SK-N-SH treated with all-trans-retinoic acid at 6 μM for 48 hours (cell line): ENCODE measurements at regions not wholly inside any gene's neighbourhood (a gene's known extent, or its start where the extent isn't known, plus 50 kb on each side); places are given as distances from the start of the nearest gene placed in this dataset.

Experiments used
- ARNTL ChIP-seq: fragments of 450-650 bp; formaldehyde crosslinking; IDR thresholded peaks from 2 replicates; pipeline ENCODE4 v1.5.0; 2020; ENCODE audit warnings: low read depth, mild to moderate bottlenecking, moderate library complexity, borderline replicate concordance
- CSDC2 ChIP-seq: fragments of 250-450 bp; sonication (Bioruptor Pico); IDR thresholded peaks from 2 replicates; pipeline ENCODE4 v1.5.0; 2020; ENCODE audit warnings: mild to moderate bottlenecking, moderate library complexity
- ISL1 ChIP-seq: fragments of 250-450 bp; sonication (Bioruptor Pico); IDR thresholded peaks from 2 replicates; pipeline ENCODE4 v2.1.2; 2022; ENCODE audit warnings: mild to moderate bottlenecking, moderate library complexity
- RARB ChIP-seq: fragments of 250-450 bp; sonication (Bioruptor Pico); IDR thresholded peaks from 2 replicates; pipeline ENCODE4 v1.8.0; 2021; ENCODE audit warnings: mild to moderate bottlenecking, moderate library complexity
- TCF4 ChIP-seq: fragments of 250-450 bp; sonication (Bioruptor Pico); IDR thresholded peaks from 2 replicates; pipeline ENCODE4 v1.8.0; 2021; ENCODE audit warnings: mild to moderate bottlenecking, moderate library complexity, borderline replicate concordance
- TSHZ2 ChIP-seq: fragments of 250-450 bp; sonication (Bioruptor Pico); IDR thresholded peaks from 2 replicates; pipeline ENCODE4 v1.5.0; 2020; ENCODE audit warnings: mild to moderate bottlenecking, moderate library complexity
- ZC3H10 ChIP-seq: fragments of 250-450 bp; sonication (Bioruptor Pico); IDR thresholded peaks from 2 replicates; pipeline ENCODE4 v1.5.1; 2021; ENCODE audit warnings: mild to moderate bottlenecking, moderate library complexity
- ZFP3 ChIP-seq: fragments of 250-450 bp; sonication (Bioruptor Pico); IDR thresholded peaks from 2 replicates; pipeline ENCODE4 v1.5.0; 2020; ENCODE audit warnings: mild to moderate bottlenecking, moderate library complexity
- ZFP30 ChIP-seq: fragments of 450-650 bp; formaldehyde crosslinking; IDR thresholded peaks from 2 replicates; pipeline ENCODE4 v1.5.0; 2022; ENCODE audit warnings: mild to moderate bottlenecking, moderate library complexity
- ZNF70 ChIP-seq: fragments of 450-650 bp; formaldehyde crosslinking; IDR thresholded peaks from 2 replicates; pipeline ENCODE4 v1.5.0; 2020; ENCODE audit warnings: mild to moderate bottlenecking, moderate library complexity
- TF ChIP-seq, protein P1 (sequence below): fragments of 250-450 bp; sonication (Bioruptor Pico); IDR thresholded peaks from 2 replicates; pipeline ENCODE4 v1.5.1; 2020; ENCODE audit warnings: low read depth, mild to moderate bottlenecking, moderate library complexity
- TF ChIP-seq, protein P2 (sequence below): fragments of 250-450 bp; sonication (Bioruptor Pico); IDR thresholded peaks from 2 replicates; pipeline ENCODE4 v1.8.0; 2020; ENCODE audit warnings: mild to moderate bottlenecking, moderate library complexity, borderline replicate concordance

- TF ChIP-seq, protein P1, sequence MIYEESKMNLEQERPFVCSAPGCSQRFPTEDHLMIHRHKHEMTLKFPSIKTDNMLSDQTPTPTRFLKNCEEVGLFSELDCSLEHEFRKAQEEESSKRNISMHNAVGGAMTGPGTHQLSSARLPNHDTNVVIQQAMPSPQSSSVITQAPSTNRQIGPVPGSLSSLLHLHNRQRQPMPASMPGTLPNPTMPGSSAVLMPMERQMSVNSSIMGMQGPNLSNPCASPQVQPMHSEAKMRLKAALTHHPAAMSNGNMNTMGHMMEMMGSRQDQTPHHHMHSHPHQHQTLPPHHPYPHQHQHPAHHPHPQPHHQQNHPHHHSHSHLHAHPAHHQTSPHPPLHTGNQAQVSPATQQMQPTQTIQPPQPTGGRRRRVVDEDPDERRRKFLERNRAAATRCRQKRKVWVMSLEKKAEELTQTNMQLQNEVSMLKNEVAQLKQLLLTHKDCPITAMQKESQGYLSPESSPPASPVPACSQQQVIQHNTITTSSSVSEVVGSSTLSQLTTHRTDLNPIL (CRISPR knock-in tag) = no peak
- TF ChIP-seq TCF4 (CRISPR knock-in tag) = no peak
- TF ChIP-seq RARB (CRISPR knock-in tag) = no peak
- TF ChIP-seq TSHZ2 (CRISPR knock-in tag) = no peak
- TF ChIP-seq ZFP3 = no peak
- no peak for TF ChIP-seq ZNF70 (CRISPR knock-in tag)
- TF ChIP-seq, protein P2, sequence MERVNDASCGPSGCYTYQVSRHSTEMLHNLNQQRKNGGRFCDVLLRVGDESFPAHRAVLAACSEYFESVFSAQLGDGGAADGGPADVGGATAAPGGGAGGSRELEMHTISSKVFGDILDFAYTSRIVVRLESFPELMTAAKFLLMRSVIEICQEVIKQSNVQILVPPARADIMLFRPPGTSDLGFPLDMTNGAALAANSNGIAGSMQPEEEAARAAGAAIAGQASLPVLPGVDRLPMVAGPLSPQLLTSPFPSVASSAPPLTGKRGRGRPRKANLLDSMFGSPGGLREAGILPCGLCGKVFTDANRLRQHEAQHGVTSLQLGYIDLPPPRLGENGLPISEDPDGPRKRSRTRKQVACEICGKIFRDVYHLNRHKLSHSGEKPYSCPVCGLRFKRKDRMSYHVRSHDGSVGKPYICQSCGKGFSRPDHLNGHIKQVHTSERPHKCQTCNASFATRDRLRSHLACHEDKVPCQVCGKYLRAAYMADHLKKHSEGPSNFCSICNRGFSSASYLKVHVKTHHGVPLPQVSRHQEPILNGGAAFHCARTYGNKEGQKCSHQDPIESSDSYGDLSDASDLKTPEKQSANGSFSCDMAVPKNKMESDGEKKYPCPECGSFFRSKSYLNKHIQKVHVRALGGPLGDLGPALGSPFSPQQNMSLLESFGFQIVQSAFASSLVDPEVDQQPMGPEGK (CRISPR knock-in tag) = no peak
- no peak for TF ChIP-seq ZFP30
- TF ChIP-seq CSDC2 (CRISPR knock-in tag) = no peak
- TF ChIP-seq ARNTL (CRISPR knock-in tag) = no peak
- no peak for TF ChIP-seq ZC3H10 (CRISPR knock-in tag)
- no peak for TF ChIP-seq ISL1 (CRISPR knock-in tag)
These were observed 358.9 kb downstream of the ARL6IP6 start for GRCh38 chr2:153077311-153077710.
